Esophagus muscularis mucosa (tissue), 4 donors: ENCODE measurements at regions not wholly inside any gene's neighbourhood (a gene's known extent, or its start where the extent isn't known, plus 50 kb on each side); places are given as distances from the start of the nearest gene placed in this dataset.

Experiments used
- DNase-seq: peaks from one replicate; pipeline ENCODE4 v3.0.0-alpha.2; 2017; ENCODE audit errors: extremely low spot score
- H3K27ac ChIP-seq, 4 donors: fragments of 200-600 bp; sonication (generic); replicated peaks in 1 of 4; 1 replicate in 3 of 4; 2 replicates in 1 of 4; pipeline ENCODE4 v1.5.1; 2016 to 2019; ENCODE audit warnings: mild to moderate bottlenecking in 1 of 4
- H3K27me3 ChIP-seq, 4 donors: fragments of 200-600 bp; sonication (generic); one replicate each; pipeline versions ENCODE4 v1.5.1 to v1.6.0; 2016 to 2019
- H3K36me3 ChIP-seq, 4 donors: fragments of 200-600 bp; sonication (generic); one replicate each; pipeline ENCODE4 v1.5.1; 2016 to 2019
- H3K4me1 ChIP-seq, 4 donors: fragments of 200-600 bp; sonication (generic); one replicate each; pipeline ENCODE4 v1.5.1; 2016 to 2019
- H3K4me3 ChIP-seq, 4 donors: fragments of 200-600 bp; sonication (generic); 1 replicate in 2 of 4; 2 replicates in 2 of 4; pipeline ENCODE4 v1.5.1; 2016 to 2019; ENCODE audit warnings: mild to moderate bottlenecking in 4 of 4, moderate library complexity in 1 of 4
- H3K9me3 ChIP-seq, 4 donors: fragments of 200-600 bp; sonication (generic); 1 replicate in 3 of 4; 2 replicates in 1 of 4; pipeline ENCODE4 v1.5.1; 2016 to 2019
- EP300 ChIP-seq: sonication (generic); formaldehyde crosslinking; IDR thresholded peaks from one replicate; pipeline ENCODE4 v1.6.1; 2017; ENCODE audit warnings: antibody characterized with exemption
- POLR2A ChIP-seq: fragments of 450-650 bp; IDR thresholded peaks from one replicate; pipeline ENCODE4 v1.6.1; 2017; ENCODE audit warnings: antibody characterized with exemption, moderate library complexity, mild to moderate bottlenecking, low read depth
- POLR2AphosphoS5 ChIP-seq, 2 donors: sonication (generic); formaldehyde crosslinking; IDR thresholded peaks; one replicate each; pipeline ENCODE4 v1.6.1; 2017; ENCODE audit warnings: antibody characterized with exemption in 2 of 2
- WGBS: methylation state at CpG from one replicate; pipeline ENCODE4 v1.1.5; 2018; 5-methylcytosine and 5-hydroxymethylcytosine counted together
- intact Hi-C: fragments of 100-400 bp; cut with DNase I; formaldehyde crosslinking; loops from one replicate; pipeline ENCODE4 v1.15.1; 2023
- TF ChIP-seq, protein P1 (sequence below), 3 experiments: fragments of 200-600 bp in 2 of 3; fragments of 450-650 bp in 1 of 3; sonication (generic) in 2 of 3; IDR thresholded peaks; one replicate each; pipeline ENCODE4 v1.5.1; 2017 to 2019; ENCODE audit warnings: antibody characterized with exemption in 3 of 3, mild to moderate bottlenecking in 2 of 3, moderate library complexity in 1 of 3

DNA sequence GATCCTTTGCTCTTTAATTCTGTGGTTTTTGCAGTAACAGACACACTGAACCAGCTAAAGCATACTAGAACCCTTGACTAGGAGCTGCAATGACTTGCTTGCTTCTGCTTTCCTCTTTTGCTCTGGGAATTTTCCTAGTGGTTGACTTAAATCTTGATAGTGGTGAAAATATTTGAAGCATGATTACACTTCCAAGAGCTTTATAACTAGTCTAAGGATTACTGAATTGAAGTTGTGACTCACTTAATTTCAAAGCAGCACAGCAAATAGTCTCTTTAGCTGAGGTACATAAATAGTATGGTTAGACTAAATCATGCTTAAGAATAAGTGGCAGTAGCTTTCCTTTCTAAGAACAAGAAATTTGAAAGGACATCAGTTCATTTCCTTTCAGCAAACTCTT, 513.5 kb upstream of the GBE1 start:
- H3K4me1 ChIP-seq = no peaks in the 10 kb centered on the region
- no peaks in the 10 kb centered on the region for H3K36me3 ChIP-seq
- intact Hi-C loops = no loop called here
- H3K9me3 ChIP-seq = peaks cover 0 to 9% (median 0%) of the 10 kb centered on the region in 4 donors
- H3K27me3 ChIP-seq = no peaks in the 10 kb centered on the region
- no peak for DNase-seq
- no peak overlapping the region for H3K27ac ChIP-seq
- TF ChIP-seq, protein P1, sequence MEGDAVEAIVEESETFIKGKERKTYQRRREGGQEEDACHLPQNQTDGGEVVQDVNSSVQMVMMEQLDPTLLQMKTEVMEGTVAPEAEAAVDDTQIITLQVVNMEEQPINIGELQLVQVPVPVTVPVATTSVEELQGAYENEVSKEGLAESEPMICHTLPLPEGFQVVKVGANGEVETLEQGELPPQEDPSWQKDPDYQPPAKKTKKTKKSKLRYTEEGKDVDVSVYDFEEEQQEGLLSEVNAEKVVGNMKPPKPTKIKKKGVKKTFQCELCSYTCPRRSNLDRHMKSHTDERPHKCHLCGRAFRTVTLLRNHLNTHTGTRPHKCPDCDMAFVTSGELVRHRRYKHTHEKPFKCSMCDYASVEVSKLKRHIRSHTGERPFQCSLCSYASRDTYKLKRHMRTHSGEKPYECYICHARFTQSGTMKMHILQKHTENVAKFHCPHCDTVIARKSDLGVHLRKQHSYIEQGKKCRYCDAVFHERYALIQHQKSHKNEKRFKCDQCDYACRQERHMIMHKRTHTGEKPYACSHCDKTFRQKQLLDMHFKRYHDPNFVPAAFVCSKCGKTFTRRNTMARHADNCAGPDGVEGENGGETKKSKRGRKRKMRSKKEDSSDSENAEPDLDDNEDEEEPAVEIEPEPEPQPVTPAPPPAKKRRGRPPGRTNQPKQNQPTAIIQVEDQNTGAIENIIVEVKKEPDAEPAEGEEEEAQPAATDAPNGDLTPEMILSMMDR (IDR thresholded peaks at IDR 0.05) = no peak
- TF ChIP-seq POLR2A (no peak), EP300 (no peak), POLR2AphosphoS5 (IDR thresholded peaks at IDR 0.05) (no peak)
- H3K4me3 ChIP-seq = no peak overlapping the region

DNA sequence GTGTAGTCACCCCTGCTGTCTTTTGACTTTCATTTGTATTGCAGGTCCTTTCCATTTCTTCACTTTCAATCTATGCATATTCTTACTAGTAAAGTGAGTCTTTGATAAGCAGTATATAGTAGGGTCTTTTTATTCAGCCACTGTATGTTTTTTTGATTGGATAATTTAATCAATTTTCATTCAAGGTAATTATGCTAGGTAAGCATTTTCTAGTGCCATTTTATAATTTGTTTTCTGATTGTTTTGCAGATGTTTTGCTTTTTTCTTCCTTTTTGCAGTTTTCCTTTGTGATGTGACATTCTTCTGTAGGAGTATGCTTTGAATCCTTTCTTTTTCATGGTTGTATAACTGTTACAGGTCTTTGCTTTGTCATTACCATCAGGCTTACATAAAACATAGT, 504.3 kb upstream of the GBE1 start:
- no peaks in the 10 kb centered on the region for H3K27me3 ChIP-seq
- intact Hi-C loops = no loop called here
- H3K4me3 ChIP-seq = no peak overlapping the region
- no peak for DNase-seq
- TF ChIP-seq, protein P1 (IDR thresholded peaks at IDR 0.05) = no peak
- TF ChIP-seq POLR2AphosphoS5 (IDR thresholded peaks at IDR 0.05) (no peak), EP300 (no peak), POLR2A (no peak)
- H3K4me1 ChIP-seq = no peaks in the 10 kb centered on the region
- H3K27ac ChIP-seq = no peak overlapping the region
- H3K36me3 ChIP-seq = no peaks in the 10 kb centered on the region
- no peaks in the 10 kb centered on the region for H3K9me3 ChIP-seq

DNA sequence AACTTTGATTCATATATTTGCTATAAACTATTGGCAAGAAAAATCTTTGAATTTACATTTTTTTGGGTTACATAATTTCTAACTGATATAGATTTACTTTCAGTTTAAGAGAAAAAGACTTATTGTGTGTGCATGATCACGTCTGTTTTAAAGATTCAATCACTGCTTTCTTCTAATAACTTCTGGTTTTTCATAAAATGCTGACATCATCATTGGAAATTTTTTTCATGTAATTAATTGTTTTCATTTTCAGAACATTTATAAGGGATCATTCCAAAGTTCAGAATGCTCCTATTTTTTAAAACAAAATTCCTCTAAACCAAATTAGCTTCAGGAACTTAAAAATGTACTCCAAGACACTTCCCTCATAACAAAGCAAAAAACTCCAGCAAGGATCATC, 500.7 kb upstream of the GBE1 start:
- Histone ChIP-seq H3K4me1 (no peaks in the 10 kb centered on the region), H3K4me3 (no peak overlapping the region), H3K27me3 (no peaks in the 10 kb centered on the region), H3K9me3 (no peaks in the 10 kb centered on the region), H3K36me3 (no peaks in the 10 kb centered on the region), H3K27ac (no peak overlapping the region)
- intact Hi-C loops = no loop called here
- TF ChIP-seq, protein P1 (IDR thresholded peaks at IDR 0.05) = no peak
- TF ChIP-seq POLR2AphosphoS5 (IDR thresholded peaks at IDR 0.05) (no peak), POLR2A (no peak), EP300 (no peak)
- DNase-seq = no peak
- WGBS = 66% methylated on average over 1 of the region's 1 CpG

GRCh38 chr3:82261637-82262036, 500.2 kb upstream of the GBE1 start:
- H3K27me3 ChIP-seq = no peaks in the 10 kb centered on the region
- TF ChIP-seq EP300 (no peak), POLR2AphosphoS5 (IDR thresholded peaks at IDR 0.05) (no peak), POLR2A (no peak)
- TF ChIP-seq, protein P1 (IDR thresholded peaks at IDR 0.05) = no peak
- no peaks in the 10 kb centered on the region for H3K9me3 ChIP-seq
- intact Hi-C loops = no loop called here
- H3K36me3 ChIP-seq = no peaks in the 10 kb centered on the region
- H3K4me3 ChIP-seq = no peak overlapping the region
- DNase-seq = no peak
- no peak overlapping the region for H3K27ac ChIP-seq
- H3K4me1 ChIP-seq = no peaks in the 10 kb centered on the region

DNA sequence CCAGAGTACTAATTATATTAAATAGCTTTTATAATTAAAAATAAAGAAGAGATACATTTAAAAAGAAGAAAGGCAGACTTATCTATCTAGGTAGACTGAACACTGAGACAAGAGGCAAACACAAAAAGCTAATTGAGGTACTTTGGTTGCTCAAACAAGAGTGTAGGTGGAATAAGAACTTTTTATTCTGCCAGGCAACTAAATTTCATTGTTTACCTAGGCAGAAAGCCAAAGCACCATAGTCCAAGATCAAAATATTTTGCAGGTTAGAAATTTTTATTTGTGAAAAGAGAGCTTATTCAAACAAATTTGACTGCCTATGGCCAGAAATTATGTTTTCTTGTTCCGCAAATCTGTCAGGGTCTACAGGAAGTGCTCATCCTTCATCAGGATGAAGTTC, 499.6 kb upstream of the GBE1 start:
- no peak for DNase-seq
- WGBS = 93% methylated on average over 1 of the region's 1 CpG
- H3K4me1 ChIP-seq = no peaks in the 10 kb centered on the region
- H3K4me3 ChIP-seq = no peak overlapping the region
- no peaks in the 10 kb centered on the region for H3K27me3 ChIP-seq
- intact Hi-C loops = no loop called here
- no peaks in the 10 kb centered on the region for H3K36me3 ChIP-seq
- no peaks in the 10 kb centered on the region for H3K9me3 ChIP-seq
- no peak for TF ChIP-seq EP300
- no peak for TF ChIP-seq POLR2A
- TF ChIP-seq POLR2AphosphoS5 (IDR thresholded peaks at IDR 0.05) = no peak
- TF ChIP-seq, protein P1 (IDR thresholded peaks at IDR 0.05) = no peak
- H3K27ac ChIP-seq = no peak overlapping the region
